ENCODE measurements at regions not wholly inside any gene's neighbourhood (a gene's known extent, or its start where the extent isn't known, plus 50 kb on each side); places are given as distances from the start of the nearest gene placed in this dataset.

GRCh38 chr7:46256870-46257661 lies 336.0 kb upstream of the IGFBP3 start:
- TF ChIP-seq CTCF (IDR thresholded peaks at IDR 0.05): no peak
- no peak for TF ChIP-seq POLR2A (IDR thresholded peaks at IDR 0.05)
